ENCODE measurements at regions not wholly inside any gene's neighbourhood (a gene's known extent, or its start where the extent isn't known, plus 50 kb on each side); places are given as distances from the start of the nearest gene placed in this dataset.

DNA sequence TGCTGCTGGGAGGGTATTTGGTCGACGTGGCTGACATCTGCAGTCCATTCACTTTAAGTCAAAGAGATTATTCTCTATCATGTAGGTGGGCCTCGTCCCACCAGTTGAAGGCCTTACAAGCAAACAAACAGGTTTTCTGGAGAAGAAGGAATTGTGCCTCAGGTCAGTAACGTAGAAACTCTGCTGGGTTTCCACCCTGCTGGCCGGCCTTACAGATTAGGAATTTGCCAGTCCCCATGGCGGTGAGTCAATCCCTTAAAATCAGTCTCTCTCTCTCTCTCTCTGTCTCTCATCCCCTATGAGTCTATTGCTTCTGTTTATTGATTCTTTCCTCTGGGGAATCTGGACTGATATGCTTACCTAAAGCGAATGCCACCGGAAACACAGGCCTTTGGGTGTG is 75.4 kb upstream of the FGF3 start:
- TF ChIP-seq E2F6 (IDR thresholded peaks at IDR 0.05; ENCODE audit: borderline replicate concordance, low read depth) (no peak), BHLHE40 (IDR thresholded peaks at IDR 0.05; ENCODE audit: low read depth, low read length) (no peak), RCOR1 (IDR thresholded peaks at IDR 0.05; ENCODE audit: low read depth, low read length) (no peak)
- TF ChIP-seq, protein P1, sequence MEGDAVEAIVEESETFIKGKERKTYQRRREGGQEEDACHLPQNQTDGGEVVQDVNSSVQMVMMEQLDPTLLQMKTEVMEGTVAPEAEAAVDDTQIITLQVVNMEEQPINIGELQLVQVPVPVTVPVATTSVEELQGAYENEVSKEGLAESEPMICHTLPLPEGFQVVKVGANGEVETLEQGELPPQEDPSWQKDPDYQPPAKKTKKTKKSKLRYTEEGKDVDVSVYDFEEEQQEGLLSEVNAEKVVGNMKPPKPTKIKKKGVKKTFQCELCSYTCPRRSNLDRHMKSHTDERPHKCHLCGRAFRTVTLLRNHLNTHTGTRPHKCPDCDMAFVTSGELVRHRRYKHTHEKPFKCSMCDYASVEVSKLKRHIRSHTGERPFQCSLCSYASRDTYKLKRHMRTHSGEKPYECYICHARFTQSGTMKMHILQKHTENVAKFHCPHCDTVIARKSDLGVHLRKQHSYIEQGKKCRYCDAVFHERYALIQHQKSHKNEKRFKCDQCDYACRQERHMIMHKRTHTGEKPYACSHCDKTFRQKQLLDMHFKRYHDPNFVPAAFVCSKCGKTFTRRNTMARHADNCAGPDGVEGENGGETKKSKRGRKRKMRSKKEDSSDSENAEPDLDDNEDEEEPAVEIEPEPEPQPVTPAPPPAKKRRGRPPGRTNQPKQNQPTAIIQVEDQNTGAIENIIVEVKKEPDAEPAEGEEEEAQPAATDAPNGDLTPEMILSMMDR (IDR thresholded peaks at IDR 0.05) = no peak
- TF ChIP-seq, protein P2, sequence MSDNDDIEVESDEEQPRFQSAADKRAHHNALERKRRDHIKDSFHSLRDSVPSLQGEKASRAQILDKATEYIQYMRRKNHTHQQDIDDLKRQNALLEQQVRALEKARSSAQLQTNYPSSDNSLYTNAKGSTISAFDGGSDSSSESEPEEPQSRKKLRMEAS (IDR thresholded peaks at IDR 0.05) = no peak

Data from A549 (cell line).